HL-60 (cell line): ENCODE measurements at regions not wholly inside any gene's neighbourhood (a gene's known extent, or its start where the extent isn't known, plus 50 kb on each side); places are given as distances from the start of the nearest gene placed in this dataset.

ENCODE experiments used
- DNase-seq, 2 experiments: peaks; one replicate each; pipeline ENCODE4 v3.0.0-alpha.2; 2010 to 2020; ENCODE audit warnings: low read depth in 1 of 2, low spot score in 1 of 2
- H3K27ac ChIP-seq: fragments of 250-450 bp; sonication (Bioruptor Pico); replicated peaks from 2 replicates; pipeline ENCODE4 v1.5.1; 2020; ENCODE audit warnings: mild to moderate bottlenecking, moderate library complexity
- H3K27me3 ChIP-seq: fragments of 250-450 bp; sonication (Bioruptor Pico); 2 replicates; pipeline ENCODE4 v1.5.1; 2021; ENCODE audit warnings: mild to moderate bottlenecking, moderate library complexity; ENCODE audit not compliant: insufficient read depth, poor library complexity, severe bottlenecking
- H3K4me3 ChIP-seq: replicated peaks from 2 replicates; pipeline ENCODE4 v1.5.1; 2011; ENCODE audit warnings: mild to moderate bottlenecking, control low read depth, low read length; ENCODE audit not compliant: insufficient read depth
- CTCF ChIP-seq: IDR thresholded peaks from one replicate; pipeline ENCODE4 v1.5.1; 2011; ENCODE audit warnings: low read length, control low read depth, inconsistent platforms; ENCODE audit not compliant: insufficient read depth
- GABPA ChIP-seq: IDR thresholded peaks from 2 replicates; pipeline ENCODE4 v1.6.1; 2012; ENCODE audit warnings: low read depth
- POLR2AphosphoS5 ChIP-seq: IDR thresholded peaks from 2 replicates; pipeline ENCODE4 v1.6.1; 2012; ENCODE audit warnings: low read depth
- REST ChIP-seq: IDR thresholded peaks from 2 replicates; pipeline ENCODE4 v1.6.1; 2012; ENCODE audit warnings: low read depth; ENCODE audit not compliant: insufficient replicate concordance
- SPI1 ChIP-seq: IDR thresholded peaks from 2 replicates; pipeline ENCODE4 v1.6.1; 2012; ENCODE audit warnings: low read depth, mild to moderate bottlenecking, borderline replicate concordance

GRCh38 chr3:167188592-167188991 is 191.5 kb downstream of the ZBBX start:
- H3K27me3 ChIP-seq = no peaks in the 10 kb centered on the region
- no peak overlapping the region for H3K27ac ChIP-seq
- no peak overlapping the region for H3K4me3 ChIP-seq
- no peak for TF ChIP-seq POLR2AphosphoS5
- TF ChIP-seq SPI1 = no peak
- no peak for TF ChIP-seq CTCF
- TF ChIP-seq GABPA = no peak
- no peak for TF ChIP-seq REST
- DNase-seq = no peak

- Histone ChIP-seq H3K27me3 (no peaks in the 10 kb centered on the region), H3K4me3 (no peak overlapping the region), H3K27ac (no peak overlapping the region)
- TF ChIP-seq GABPA (no peak), REST (no peak), POLR2AphosphoS5 (no peak), SPI1 (no peak), CTCF (no peak)
- no peak for DNase-seq
Observed at GRCh38 chr3:167187221-167187620, 192.9 kb downstream of the ZBBX start.

- TF ChIP-seq GABPA (no peak), CTCF (no peak), SPI1 (no peak)
- DNase-seq = no peak
- Histone ChIP-seq H3K27ac (no peak overlapping the region), H3K27me3 (no peaks in the 10 kb centered on the region), H3K4me3 (no peak overlapping the region)
Observed at GRCh38 chr3:167184511-167184910, 195.6 kb downstream of the ZBBX start.

- no peak overlapping the region for H3K4me3 ChIP-seq
- no peak overlapping the region for H3K27ac ChIP-seq
- TF ChIP-seq GABPA (no peak), REST (no peak), SPI1 (no peak), POLR2AphosphoS5 (no peak), CTCF (no peak)
- no peak for DNase-seq
- no peaks in the 10 kb centered on the region for H3K27me3 ChIP-seq
Observed at GRCh38 chr3:167172377-167172776, 207.7 kb downstream of the ZBBX start.
